ENCODE measurements at regions not wholly inside any gene's neighbourhood (a gene's known extent, or its start where the extent isn't known, plus 50 kb on each side); places are given as distances from the start of the nearest gene placed in this dataset.

DNA sequence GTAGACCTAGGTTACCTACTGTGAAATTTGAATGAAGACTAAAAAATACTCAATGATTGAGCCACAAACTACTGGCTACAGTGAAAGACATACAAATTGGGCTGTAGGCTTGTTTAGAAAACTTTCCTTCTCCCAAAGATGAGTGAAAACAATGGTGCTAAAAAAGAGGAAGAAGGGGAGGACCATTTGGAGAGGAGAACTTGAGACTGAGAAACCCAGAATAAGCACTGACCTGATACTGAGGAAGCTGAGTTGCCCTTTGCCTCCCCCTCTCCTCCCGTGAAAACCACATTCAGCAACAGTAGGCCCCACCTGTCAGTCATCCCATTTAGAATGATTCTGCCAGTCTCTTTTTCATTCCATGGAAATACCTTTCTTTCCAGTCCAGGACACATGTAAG lies 484.0 kb upstream of the TGFBR2 start:
- no peak for DNase-seq

DNA sequence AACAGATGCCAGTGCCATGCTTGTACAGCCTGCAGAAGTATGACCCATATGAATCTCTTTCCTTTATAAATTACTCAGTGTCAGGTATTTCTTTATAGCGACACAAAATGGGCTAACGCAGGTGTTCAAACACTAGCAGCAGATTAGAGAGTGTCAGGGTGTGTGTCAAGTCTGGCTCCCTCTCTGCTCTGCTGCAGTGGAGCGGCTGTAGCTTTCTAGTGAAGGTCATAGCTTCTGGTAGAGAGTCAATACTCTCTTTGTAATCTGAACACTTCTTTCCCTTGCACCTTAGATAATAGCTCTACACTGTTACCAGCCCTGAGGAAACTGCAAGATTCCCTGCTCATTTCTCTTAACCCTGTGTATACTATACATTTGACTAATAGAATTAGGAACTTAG lies 483.2 kb upstream of the TGFBR2 start:
- DNase-seq: no peak

DNA sequence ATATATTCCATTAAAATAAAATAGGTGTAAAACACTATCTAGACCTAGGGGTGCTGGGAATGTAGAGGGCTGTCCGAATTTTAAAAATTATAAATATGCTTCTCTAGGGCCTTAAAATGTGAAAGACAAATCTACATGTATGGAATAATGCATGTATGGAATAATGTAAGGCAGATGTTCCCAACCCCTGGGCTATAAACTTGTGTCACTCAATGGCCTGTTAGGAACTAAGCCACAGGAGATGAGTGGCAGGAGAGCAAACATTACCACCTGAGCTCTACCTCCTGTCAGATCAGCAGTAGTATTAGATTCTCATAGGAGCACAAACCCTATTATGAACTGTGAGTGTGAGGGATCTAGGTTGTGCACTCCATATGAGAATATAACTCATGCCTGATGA lies 482.6 kb upstream of the TGFBR2 start:
- no peak for DNase-seq

DNA sequence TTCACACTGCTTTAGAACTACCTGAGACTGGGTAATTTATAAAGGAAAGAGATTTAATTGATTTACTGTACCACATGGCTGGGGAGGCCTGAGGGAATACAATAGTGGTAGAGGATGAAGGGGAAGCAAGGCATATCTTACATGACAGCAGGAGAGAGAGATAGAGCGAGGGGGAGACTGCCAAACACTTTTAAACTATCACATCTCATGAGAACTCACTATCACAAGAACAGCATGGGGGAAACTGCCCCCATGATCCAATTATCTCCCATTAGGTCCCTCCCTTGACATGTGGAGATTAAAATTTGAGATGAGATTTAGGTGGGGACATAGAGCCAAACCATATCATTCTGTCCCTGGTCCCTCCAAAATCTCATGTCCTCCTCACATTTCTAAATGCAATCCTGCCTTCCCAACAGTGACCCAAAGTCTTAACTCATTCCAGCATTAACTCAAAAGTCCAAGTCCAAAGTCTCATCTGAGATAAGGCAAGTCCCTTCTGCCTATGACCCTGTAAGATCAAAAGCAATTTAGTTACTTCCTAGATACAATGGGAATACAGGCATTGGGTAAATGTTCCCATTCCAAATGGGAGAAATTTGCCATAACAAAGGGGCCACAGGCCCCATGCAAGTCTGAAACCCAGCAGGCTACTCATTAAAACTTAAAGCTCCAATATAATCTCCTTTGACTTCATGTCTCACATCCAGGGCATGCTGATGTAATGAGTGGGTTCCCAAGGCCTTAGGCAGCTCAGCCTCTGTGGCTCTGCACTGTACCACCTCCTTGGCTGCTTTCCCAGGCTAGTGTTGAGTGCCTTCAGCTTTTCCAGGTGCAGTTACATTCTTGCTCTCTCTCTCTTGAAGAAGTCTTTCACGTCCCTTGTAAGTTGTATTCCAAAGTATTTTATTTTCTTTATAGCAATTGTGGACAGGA lies 481.7 kb upstream of the TGFBR2 start:
- DNase-seq: no peak

DNA sequence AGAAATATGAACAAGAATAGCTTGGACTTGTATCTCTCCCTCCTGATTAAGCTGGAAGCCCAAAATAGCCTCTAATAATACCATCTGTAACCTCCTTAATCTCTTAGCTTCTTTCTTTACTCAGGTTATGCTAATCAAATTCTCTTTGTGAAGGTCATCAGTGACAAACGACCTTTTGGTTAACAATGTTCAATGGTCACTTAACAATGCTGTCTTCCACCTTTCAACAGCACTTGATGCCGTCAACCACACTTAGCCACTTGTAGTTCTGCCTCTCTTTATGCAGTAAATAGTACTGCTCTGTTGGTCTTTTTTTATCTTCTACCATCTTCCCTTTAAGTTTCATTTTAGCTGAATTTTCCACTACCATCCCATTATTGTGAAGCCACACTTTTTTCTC lies 476.6 kb upstream of the TGFBR2 start:
- no peak for DNase-seq

DNA sequence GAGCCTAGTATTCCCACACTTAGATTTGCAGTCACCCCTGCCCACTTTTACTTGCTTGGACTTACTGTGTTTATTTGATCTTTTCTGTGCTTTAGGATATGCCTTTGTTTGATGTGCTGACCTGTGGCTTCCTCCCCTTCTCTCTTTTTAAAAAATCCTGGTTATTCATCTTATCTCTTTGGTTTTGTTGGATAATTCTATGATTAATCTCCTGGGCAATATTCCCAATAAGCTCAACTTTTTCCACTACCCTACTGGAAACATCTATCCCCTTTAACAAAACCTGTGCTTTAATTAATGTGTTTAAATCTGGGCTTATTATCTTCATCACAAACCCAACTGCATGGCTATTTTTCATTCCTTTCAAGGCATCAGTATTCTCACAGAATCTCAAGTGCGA lies 476.0 kb upstream of the TGFBR2 start:
- no peak for DNase-seq

DNA sequence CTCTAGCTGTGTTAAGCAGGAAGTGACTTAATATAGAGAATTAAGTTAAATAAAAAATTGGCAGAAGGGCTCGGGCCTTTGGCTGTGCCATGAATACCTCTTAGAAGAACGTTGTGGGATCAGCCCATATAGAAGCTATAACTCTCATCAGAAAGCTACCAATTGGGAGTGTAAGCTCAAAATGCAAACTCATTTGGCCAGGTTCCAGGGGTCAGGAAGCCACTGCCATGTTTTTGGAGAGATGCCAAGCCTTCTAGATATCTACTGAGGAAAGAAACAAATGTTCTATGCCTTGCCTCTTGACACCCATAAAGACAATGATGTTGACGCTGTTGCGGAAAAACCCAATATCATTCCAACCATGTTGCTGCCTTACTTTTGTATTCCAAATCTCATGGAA lies 475.2 kb upstream of the TGFBR2 start:
- DNase-seq: no peak

DNA sequence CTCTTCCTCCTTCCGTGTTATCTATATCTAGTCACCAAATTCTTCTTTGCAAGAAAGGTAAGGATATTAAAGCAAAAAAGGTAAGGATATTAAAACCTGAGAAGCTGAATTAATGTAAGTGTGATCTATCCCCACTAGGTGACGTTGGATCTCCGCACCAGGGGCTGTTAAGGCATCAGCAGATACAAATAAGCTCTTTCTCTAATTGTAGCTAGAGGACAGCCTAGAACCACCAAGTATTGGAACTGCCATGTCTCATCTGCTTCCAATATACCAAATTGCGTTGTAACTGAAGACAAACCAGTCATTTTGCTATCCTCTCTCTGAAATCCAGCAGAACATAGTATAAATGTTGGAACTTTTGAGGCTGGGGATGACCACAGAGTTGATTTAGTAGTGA lies 471.2 kb upstream of the TGFBR2 start:
- DNase-seq: no peak

DNA sequence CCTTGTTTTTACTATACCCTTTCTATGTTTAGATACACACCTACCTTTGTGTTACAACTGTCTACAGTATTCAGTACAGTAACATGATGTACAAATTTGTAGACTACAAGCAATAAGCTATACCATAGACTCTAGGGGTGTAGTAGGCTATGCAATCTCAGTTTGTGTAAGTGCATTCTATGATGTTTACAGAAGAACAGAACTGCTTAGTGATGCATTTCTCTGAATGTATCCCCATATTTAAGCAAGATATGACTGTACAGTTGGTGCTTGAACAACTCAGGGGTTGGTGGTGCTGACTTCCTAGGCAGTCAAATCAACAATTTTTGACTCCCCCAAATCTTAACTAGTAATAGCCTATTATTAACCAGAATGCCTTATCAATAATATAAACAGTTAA lies 467.1 kb upstream of the TGFBR2 start:
- DNase-seq: no peak

DNA sequence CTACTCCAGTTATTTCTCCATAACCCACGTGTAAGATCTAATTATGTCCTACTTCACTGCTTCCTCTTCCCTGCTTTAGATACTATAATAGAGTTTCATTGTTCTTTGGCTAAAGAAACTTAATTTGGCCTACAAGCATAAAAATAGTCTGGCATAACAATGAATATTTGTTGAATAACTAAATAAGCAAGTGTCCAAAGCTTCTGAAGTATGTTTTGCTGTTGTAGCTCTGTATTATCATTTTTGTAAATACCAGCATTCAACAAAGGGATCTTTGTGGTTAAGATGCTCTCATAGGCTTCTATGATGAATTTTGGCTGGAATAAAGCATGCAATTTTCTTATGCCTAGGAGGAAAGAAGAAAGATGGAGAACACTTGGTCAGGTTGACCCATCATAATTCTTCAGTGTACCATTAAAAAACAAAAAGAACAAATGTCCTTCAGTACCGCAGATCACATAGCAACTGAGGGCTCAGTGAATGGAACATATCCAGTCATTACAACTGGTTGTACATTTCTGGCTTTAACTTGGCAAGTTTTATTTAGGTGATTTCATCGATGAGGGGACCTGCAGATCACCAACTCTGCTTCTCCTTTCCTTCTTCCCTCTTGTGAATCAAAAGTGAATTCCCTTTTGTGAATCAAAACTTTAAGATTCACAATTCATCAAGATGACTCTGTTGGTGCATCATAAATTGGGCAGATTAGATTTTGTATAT lies 465.9 kb upstream of the TGFBR2 start:
- no peak for DNase-seq

DNA sequence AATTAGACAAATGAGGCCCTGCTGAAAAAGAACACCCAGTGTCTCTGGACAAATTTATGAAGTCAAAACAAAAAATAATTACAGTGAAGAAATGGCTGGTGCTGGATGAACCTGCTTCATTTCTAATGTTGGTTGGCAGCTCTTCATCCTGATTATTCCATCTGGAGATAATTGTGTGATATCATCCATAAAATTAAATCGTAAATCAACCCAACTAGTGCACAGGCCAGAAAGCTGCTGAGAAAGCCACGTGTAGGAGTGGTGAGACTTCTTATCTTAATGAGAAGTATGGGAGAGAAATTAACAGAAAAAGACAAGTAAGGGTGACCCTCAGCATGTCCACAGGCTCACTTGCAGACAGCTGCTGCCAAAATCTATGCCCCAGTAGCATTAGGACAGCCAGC lies 465.2 kb upstream of the TGFBR2 start:
- DNase-seq: no peak

DNA sequence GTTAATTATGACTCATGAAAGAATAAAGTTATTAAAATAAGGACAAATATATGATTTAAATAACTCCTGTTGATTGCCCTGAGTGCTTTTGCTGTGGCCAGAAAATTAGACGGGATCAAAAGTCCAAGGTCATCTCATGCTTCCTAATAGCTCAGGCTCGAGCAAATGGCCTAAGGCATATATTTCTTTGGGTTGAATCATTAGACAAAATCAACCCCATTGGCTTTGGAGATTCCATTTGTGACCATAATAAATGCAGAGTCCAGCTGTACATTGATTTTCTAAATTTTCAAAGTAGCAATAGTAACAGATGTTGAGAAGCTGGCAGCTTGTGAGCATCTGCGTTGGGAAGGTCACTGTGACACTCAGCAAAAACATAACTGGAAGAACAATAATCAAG lies 464.5 kb upstream of the TGFBR2 start:
- DNase-seq: no peak

DNA sequence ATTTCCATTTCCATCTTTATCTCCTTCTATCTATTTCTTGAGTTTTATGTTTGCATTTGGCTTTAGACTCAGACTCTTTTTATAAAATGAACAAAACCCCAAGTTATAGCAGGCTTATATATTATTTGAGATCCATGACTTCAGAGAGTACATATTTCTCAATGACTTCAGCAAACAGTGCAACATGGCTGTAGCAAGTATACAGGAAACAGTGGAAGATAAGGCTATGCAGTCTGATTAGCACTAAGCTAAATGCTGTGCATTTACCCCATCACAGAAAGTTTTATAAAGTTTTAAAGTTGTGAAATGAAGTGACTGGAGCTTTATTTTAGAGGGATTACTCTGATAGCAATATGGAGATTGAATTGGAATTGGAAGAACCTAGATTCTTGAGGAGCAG lies 463.5 kb upstream of the TGFBR2 start:
- no peak for DNase-seq

DNA sequence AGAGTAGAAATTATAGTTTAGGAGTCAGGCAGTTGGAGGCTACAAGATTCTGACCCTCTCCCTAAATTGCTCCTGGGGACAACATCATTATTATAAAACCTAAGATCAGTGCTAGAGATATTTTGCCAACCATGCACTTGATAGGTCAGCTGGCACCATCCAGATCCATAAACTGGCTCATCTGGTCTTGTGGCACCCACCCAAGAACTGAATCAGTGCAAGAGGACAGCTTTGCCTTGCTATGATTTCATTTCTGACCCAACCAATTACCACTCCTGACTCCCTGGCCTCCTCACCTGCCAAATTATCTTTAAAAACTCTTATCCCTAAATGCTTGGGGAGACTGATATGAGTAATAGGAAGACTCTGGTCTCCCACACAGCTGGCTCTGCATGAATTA lies 461.1 kb upstream of the TGFBR2 start:
- DNase-seq: no peak

DNA sequence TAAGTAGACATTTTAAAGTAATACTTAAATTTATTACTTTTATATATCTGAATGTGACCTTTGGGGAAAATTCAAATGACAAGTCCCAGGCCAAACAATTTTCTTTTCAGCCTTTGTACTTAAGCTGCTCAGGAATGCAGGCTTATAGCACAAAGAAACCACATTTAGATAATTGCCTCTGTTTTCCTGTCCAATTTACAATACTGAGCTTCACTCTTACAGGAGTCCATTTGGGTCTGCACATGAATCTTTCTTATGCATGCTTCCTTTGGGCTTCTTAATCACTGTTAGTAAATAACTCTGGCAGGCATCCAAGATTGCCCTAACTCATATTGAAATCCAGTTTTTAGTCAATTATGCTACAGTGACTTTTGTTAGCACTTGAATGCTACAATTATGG lies 459.4 kb upstream of the TGFBR2 start:
- DNase-seq: no peak

DNA sequence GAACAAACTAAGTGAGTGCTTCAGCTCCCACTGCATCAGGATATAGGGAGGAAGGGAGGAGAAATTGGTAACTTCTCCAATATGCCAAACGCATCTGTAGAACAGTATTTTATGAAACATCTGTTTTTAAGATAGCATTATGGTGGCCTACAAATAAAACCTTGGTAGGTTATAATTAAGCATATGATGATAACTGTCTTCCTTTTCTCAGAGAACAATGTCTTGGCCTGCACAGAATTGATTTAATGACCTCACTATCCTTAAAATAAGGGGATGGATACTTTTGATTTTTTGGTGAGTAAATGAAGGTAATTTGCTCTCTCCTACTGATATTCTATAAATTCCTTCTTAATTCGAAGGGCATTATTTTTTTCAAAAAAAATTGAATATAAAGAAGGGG lies 451.5 kb upstream of the TGFBR2 start:
- DNase-seq: no peak

DNA sequence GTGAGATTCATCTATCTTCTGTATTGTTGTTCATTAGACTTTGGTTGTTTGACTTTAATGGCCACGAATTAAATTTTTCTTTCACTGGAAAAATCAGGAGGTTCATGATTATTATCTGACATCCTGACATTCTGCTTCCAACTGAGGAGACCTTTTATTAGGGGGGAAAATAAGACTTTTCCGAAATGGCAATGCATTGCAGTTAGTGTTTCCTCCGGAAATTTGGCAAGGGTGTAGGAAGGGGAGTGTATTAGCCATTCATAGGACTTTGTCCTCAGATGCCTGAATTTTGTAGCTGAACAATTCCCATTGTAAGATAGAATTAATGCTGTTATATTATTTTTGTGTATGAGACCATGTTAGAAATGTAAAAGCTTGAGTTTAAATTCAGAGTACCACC lies 450.6 kb upstream of the TGFBR2 start:
- DNase-seq: no peak

DNA sequence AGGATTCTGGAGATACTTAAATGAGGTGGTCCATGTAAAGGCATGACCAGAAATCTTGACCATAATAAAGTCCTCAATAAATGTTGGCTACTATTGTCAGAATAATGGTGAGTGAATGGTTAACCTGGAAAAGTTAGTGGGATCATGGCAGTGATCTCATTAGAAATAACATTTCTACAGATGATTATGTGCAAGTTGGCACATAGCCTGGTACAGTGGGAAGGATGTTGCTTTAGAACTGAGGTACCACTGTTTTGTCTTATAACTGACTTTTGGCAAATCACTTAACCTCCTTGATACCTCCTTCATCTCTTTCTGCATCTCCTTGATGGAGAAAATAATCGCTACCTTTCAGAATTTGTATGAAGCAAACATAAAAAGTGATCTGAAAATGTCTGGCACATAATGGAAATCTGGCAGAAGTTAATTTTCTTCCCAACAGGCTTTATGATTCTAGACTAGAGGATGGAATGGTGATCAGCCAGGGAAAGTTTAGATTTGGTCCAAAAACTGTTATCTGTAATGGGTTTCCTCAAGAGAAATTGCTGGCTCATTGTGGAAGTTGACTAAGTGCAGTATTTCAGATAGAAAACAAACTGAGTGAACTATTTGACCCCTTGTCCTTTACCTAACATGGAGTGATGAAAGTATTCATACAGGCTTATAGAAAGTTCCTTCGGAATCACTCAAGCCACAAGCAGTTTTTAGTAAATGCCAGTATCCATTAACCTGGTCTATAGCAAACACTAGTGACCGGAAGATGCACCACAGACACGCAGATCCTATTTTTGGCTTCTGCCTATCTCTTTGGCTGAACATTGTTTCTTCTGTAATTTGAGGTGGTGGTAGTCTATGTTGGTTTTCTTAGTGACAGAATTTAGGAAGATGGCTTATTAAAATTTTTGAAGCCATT lies 449.6 kb upstream of the TGFBR2 start:
- no peak for DNase-seq

DNA sequence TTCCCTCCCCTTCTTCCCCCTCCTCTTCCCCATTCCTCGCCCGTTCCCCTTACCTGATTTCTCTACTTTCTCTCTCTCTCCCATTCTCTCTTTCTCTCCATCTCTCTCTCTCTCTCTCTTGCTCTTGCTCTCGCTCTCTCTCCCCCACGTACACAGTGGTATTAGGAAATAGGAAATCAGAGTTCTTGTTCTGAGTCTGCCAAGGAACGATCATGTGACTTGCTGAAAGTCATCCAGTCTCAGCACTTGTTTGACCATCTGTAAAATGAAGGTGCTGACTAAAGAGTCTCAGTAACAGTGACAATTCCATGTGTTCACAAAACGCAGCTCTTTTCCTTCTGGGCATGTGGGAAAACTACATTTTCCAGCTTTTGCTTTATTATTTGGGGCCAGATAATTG lies 445.0 kb upstream of the TGFBR2 start:
- DNase-seq: no peak

DNA sequence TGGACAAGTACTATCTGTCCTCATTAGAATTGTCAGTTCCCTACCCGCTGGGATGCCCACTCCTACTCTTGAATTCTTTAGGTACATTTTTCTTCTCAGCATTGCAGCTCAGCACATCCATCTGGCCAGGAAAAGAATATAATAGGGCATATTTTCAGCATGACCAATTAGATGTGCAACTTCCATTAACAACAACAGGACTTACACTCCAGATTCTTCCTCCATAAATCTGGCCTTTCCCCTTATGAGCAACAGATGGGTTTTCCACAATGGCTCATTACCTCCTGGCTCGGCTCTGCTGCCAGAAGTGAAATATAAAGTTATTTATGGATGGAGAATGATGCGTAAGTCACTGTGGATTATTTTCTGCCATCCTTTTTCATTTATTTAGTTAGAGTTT lies 443.8 kb upstream of the TGFBR2 start:
- DNase-seq: no peak

DNA sequence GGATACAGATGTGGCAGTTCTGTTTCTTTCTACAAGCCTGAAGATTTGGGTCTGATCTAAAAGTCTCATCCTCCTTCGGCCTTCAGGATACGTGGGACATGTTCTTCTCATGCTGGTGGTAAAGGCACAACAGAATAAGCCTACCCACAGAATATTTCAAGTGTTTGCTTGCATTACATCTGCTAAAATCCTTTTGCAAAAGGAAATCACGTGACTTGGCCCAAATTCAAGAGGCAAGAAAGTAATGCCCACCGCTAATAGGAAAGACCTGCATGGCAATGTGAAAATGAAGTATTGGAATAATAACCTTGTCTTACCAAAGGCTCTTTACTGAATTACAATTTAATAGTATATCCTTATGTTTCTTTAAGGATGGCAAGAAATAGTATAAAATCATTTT lies 439.9 kb upstream of the TGFBR2 start:
- DNase-seq: no peak

DNA sequence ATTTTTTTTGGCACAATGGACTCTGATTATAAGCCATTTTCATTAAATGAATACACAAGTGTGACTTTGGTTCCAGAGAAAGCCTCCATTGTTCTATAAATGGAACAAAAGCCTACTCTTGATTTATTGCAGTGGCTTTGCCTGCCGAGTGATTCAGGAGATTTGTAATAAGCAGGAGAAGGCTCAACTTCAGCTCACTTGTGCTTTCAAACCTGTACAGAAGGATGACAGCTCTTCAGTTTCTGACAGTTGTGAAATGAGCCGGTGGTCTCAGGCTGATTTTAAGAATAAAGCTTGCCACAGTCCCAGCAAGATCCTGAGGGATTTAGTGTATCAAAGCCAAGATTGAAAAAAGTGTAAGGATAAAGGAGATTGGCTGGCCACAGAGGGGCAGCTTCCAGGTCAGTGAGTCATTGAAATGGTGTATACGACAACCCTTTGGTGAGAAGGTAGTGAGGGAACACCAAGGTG lies 438.8 kb upstream of the TGFBR2 start:
- DNase-seq: no peak

DNA sequence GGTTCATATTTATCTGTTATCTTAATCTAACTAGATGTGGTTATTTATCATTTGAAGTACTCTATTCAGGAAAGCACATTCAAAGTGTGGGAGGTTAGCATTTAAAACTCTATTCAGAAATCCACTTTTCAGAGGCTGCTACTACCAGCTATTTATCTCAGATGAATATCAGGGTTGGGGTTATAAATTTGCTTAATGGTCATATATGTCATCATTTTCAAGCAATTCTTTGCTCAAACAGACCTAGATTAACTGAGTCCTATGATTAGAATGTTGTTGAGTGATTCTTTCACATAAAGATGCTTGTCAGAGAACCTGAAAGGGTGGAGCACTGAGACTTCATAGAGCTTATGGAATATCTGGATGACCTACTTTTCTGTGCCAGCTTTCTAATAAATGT lies 436.9 kb upstream of the TGFBR2 start:
- no peak for DNase-seq

All from stimulated activated CD4-positive, alpha-beta T cell treated with anti-CD3 and anti-CD28 coated beads, Interleukin-12 subunit alpha, Interleukin-12 subunit beta, amount 100 ng/mL, for 4 hours (primary cell).